Activated CD8-positive, alpha-beta T cell treated with anti-CD3 and anti-CD28 coated beads for 36 hours (primary cell): ENCODE measurements at regions not wholly inside any gene's neighbourhood (a gene's known extent, or its start where the extent isn't known, plus 50 kb on each side); places are given as distances from the start of the nearest gene placed in this dataset.

Experiments
- ATAC-seq: fragments of 200-7000 bp; cut with Tn5 transposase; one replicate; pipeline ENCODE4 v1.10.0; 2021; ENCODE audit warnings: mild to moderate bottlenecking, moderate library complexity
- CTCF ChIA-PET: fragments of 350-600 bp; sonication (Branson Sonifier 250); formaldehyde crosslinking; loops from one replicate; lab custom pipeline; 2021; ENCODE audit warnings: antibody characterized with exemption; lab: Charles Lee
- POLR2A ChIA-PET: fragments of 350-600 bp; sonication (Branson Sonifier 250); formaldehyde crosslinking; loops from one replicate; lab custom pipeline; 2021; ENCODE audit warnings: antibody characterized with exemption; lab: Charles Lee
- DNase-seq: peaks from one replicate; pipeline ENCODE4 v3.0.0-alpha.2; 2020
- H3K27ac Mint-ChIP-seq: one replicate; pipeline ENCODE4 v1.8.0; 2021; ENCODE audit warnings: mild to moderate bottlenecking, mixed read lengths
- H3K27me3 Mint-ChIP-seq: one replicate; pipeline ENCODE4 v1.8.0; 2021; ENCODE audit warnings: mixed read lengths
- H3K36me3 Mint-ChIP-seq: one replicate; pipeline ENCODE4 v1.8.0; 2021; ENCODE audit warnings: low read depth, mixed read lengths
- H3K4me1 Mint-ChIP-seq: one replicate; pipeline ENCODE4 v1.8.0; 2021; ENCODE audit warnings: low read depth, mixed read lengths
- H3K4me3 Mint-ChIP-seq: one replicate; pipeline ENCODE4 v1.8.0; 2021; ENCODE audit warnings: mild to moderate bottlenecking, moderate library complexity, mixed read lengths
- H3K9me3 Mint-ChIP-seq: one replicate; pipeline ENCODE4 v1.8.0; 2021; ENCODE audit warnings: mixed read lengths
- CTCF ChIP-seq: fragments of 200-600 bp; IDR thresholded peaks from one replicate; pipeline ENCODE4 v1.8.0; 2022; ENCODE audit warnings: antibody characterized with exemption, mild to moderate bottlenecking
- intact Hi-C: fragments of 100-400 bp; cut with micrococcal nuclease; formaldehyde crosslinking; loops from one replicate; pipeline ENCODE4 v1.10.0; 2022

GRCh38 chr15:23854912-23855659 lies 168.0 kb upstream of the NDN start:
- ATAC-seq (no peak), DNase-seq (no peak)
- no peak for TF ChIP-seq CTCF
- Mint-ChIP-seq H3K4me3 (no peak overlapping the region), H3K27ac (no peak overlapping the region), H3K36me3 (no peaks in the 10 kb centered on the region), H3K27me3 (no peaks in the 10 kb centered on the region), H3K4me1 (no peaks in the 10 kb centered on the region), H3K9me3 (peaks cover 2% of the 10 kb centered on the region)
- ChIA-PET CTCF (no interaction called here), POLR2A (no interaction called here)
- intact Hi-C loops, result no loop called here

- Mint-ChIP-seq H3K4me1 (no peaks in the 10 kb centered on the region), H3K27ac (no peak overlapping the region), H3K36me3 (no peaks in the 10 kb centered on the region), H3K4me3 (no peak overlapping the region), H3K9me3 (peaks cover 4% of the 10 kb centered on the region), H3K27me3 (no peaks in the 10 kb centered on the region)
- DNase-seq (no peak), ATAC-seq (no peak)
- ChIA-PET POLR2A (no interaction called here), CTCF (no interaction called here)
- TF ChIP-seq CTCF, result no peak
- intact Hi-C loops, result no loop called here
Measured at GRCh38 chr15:23855947-23856346, 168.8 kb upstream of the NDN start.

DNA sequence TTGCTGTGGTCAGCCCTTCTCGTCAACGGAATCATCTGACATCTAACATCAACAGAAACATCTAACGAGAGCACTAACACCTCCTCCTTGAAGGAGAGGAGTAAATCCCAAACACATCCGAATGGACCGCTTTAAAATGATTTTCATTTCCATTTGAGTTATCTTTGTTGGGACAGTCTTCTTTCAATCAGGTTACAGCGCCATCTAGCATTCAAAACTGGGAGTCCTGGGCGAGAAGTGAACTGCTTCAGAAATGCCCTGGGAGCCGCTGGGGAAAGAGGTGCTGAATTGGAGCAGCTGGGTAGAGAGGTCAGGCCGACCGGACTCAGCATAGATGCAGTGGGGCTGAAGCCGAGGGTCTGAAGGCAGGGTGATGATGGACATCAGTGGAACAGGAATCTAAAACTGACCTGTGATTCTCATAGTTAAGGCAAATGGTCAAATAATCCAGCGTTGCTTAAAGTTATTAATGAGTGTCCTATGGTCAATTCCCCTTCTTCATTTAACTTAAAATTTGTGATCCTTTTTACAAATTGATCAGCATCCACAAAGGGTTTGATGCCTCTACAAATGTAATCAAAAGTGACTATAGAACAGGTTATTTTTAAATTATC lies 170.0 kb upstream of the NDN start:
- intact Hi-C loops, result no loop called here
- H3K4me3 Mint-ChIP-seq, result no peak overlapping the region
- H3K4me1 Mint-ChIP-seq, result no peaks in the 10 kb centered on the region
- H3K9me3 Mint-ChIP-seq, result peaks cover 8% of the 10 kb centered on the region
- no peaks in the 10 kb centered on the region for H3K27me3 Mint-ChIP-seq
- ChIA-PET POLR2A (no interaction called here), CTCF (no interaction called here)
- ATAC-seq, result no peak
- H3K27ac Mint-ChIP-seq, result no peak overlapping the region
- peak; percentile 27 for DNase-seq
- H3K36me3 Mint-ChIP-seq, result no peaks in the 10 kb centered on the region
- no peak for TF ChIP-seq CTCF

DNA sequence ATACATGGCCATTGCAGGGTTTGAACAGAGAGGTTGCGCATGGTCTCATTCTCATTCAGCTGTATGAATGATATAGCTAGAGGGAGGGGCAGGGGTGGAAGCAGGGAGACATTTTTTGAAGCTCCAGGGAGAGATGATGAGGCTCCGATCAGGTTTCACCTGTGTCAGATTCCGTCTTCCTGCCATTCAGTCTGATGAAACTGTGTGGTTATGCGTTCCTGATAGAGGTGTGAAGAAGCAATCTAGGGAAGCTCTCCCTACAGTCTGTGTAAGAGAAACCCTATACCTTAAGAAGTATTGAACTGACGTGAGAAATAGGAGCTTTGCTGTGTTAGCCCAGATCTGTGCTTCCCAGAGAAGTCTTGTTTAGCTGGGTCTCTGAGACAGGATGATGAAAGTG lies 171.9 kb upstream of the NDN start:
- DNase-seq (no peak), ATAC-seq (no peak)
- ChIA-PET POLR2A (no interaction called here), CTCF (interaction anchor here (1.1 kb wide), 1 partner anchor 19 kb away, joined by 3 read pairs; no protein-coding TSS in a partner anchor)
- intact Hi-C loops, result no loop called here
- TF ChIP-seq CTCF, result no peak
- H3K4me1 Mint-ChIP-seq, result no peaks in the 10 kb centered on the region
- no peaks in the 10 kb centered on the region for H3K36me3 Mint-ChIP-seq
- H3K27ac Mint-ChIP-seq, result no peak overlapping the region
- H3K4me3 Mint-ChIP-seq, result no peak overlapping the region
- peaks cover 13% of the 10 kb centered on the region for H3K9me3 Mint-ChIP-seq
- H3K27me3 Mint-ChIP-seq, result no peaks in the 10 kb centered on the region
